HEK293T (cell line): ENCODE measurements at regions not wholly inside any gene's neighbourhood (a gene's known extent, or its start where the extent isn't known, plus 50 kb on each side); places are given as distances from the start of the nearest gene placed in this dataset.

Experiments
- ELF4 ChIP-seq: fragments of 450-650 bp; IDR thresholded peaks from 2 replicates; pipeline ENCODE4 v1.6.1; 2017; ENCODE audit warnings: antibody characterized with exemption
- FOXM1 ChIP-seq: fragments of 450-650 bp; IDR thresholded peaks from 2 replicates; pipeline ENCODE4 v1.6.1; 2017; ENCODE audit warnings: mild to moderate bottlenecking, borderline replicate concordance
- LEF1 ChIP-seq: fragments of 450-650 bp; IDR thresholded peaks from 2 replicates; pipeline ENCODE4 v1.6.1; 2017; ENCODE audit warnings: mild to moderate bottlenecking, borderline replicate concordance

- TF ChIP-seq FOXM1: no peak
- no peak for TF ChIP-seq ELF4
- no peak for TF ChIP-seq LEF1
These were observed 141.3 kb downstream of the ATG4C start for GRCh38 chr1:62924983-62925790.
